IMR-90 (cell line): ENCODE measurements at regions not wholly inside any gene's neighbourhood (a gene's known extent, or its start where the extent isn't known, plus 50 kb on each side); places are given as distances from the start of the nearest gene placed in this dataset.
A peak's percentile ranks its signal among the peaks of the same experiment; 100 is the strongest.

Source experiments
- CEBPB ChIP-seq: IDR thresholded peaks from 2 replicates; pipeline ENCODE4 v1.6.1; 2012; ENCODE audit warnings: low read depth, low read length, improper control_type of control experiment
- CTCF ChIP-seq: conservative IDR thresholded peaks from 2 replicates; pipeline ENCODE4 v1.5.1; 2012; ENCODE audit warnings: mild to moderate bottlenecking, low read depth, low read length, improper control_type of control experiment
- ELK1 ChIP-seq: fragments of 150-350 bp; IDR thresholded peaks from 2 replicates; pipeline ENCODE4 v1.6.1; 2016; ENCODE audit warnings: low read depth, mild to moderate bottlenecking, low read length, moderate library complexity, borderline replicate concordance
- FOS ChIP-seq: fragments of 150-350 bp; IDR thresholded peaks from 2 replicates; pipeline ENCODE4 v1.6.1; 2016; ENCODE audit warnings: low read depth, low read length
- MAFK ChIP-seq: IDR thresholded peaks from 2 replicates; pipeline ENCODE4 v1.6.1; 2012; ENCODE audit warnings: low read depth, low read length, improper control_type of control experiment
- MAZ ChIP-seq: IDR thresholded peaks from 2 replicates; pipeline ENCODE4 v1.6.1; 2012; ENCODE audit warnings: low read depth, mild to moderate bottlenecking, low read length, improper control_type of control experiment, moderate library complexity, borderline replicate concordance
- MXI1 ChIP-seq: IDR thresholded peaks from 2 replicates; pipeline ENCODE4 v1.6.1; 2012; ENCODE audit warnings: low read depth, mild to moderate bottlenecking, low read length, moderate library complexity, borderline replicate concordance
- NFE2L2 ChIP-seq: fragments of 150-350 bp; IDR thresholded peaks from 2 replicates; pipeline ENCODE4 v1.6.1; 2016; ENCODE audit warnings: low read depth, mild to moderate bottlenecking, low read length
- POLR2A ChIP-seq: IDR thresholded peaks from 2 replicates; pipeline ENCODE4 v1.6.1; 2012; ENCODE audit warnings: mild to moderate bottlenecking, low read depth, low read length
- RAD21 ChIP-seq: IDR thresholded peaks from 2 replicates; pipeline ENCODE4 v1.6.1; 2012; ENCODE audit warnings: low read length, improper control_type of control experiment
- RFX5 ChIP-seq: IDR thresholded peaks from 2 replicates; pipeline ENCODE4 v1.8.0; 2012; ENCODE audit warnings: low read depth, mild to moderate bottlenecking, low read length, moderate library complexity
- SMC3 ChIP-seq: fragments of 150-350 bp; IDR thresholded peaks from 2 replicates; pipeline ENCODE4 v1.6.1; 2016; ENCODE audit warnings: low read depth, mild to moderate bottlenecking, antibody characterized with exemption, low read length, moderate library complexity
- TF ChIP-seq, protein P1 (sequence below): fragments of 150-350 bp; IDR thresholded peaks from 2 replicates; pipeline ENCODE4 v1.6.1; 2017; ENCODE audit warnings: mild to moderate bottlenecking, antibody characterized with exemption, low read length, low read depth

- 0 out of 2 replicates have a peak, but pooled peaks have one; percentile 10 for TF ChIP-seq CTCF
- no peak for TF ChIP-seq MAZ
- no peak for TF ChIP-seq POLR2A
- TF ChIP-seq MAFK, result no peak
- no peak for TF ChIP-seq FOS
- TF ChIP-seq RAD21, result no peak
- no peak for TF ChIP-seq ELK1
- TF ChIP-seq SMC3, result no peak
- no peak for TF ChIP-seq RFX5
- TF ChIP-seq, protein P1, sequence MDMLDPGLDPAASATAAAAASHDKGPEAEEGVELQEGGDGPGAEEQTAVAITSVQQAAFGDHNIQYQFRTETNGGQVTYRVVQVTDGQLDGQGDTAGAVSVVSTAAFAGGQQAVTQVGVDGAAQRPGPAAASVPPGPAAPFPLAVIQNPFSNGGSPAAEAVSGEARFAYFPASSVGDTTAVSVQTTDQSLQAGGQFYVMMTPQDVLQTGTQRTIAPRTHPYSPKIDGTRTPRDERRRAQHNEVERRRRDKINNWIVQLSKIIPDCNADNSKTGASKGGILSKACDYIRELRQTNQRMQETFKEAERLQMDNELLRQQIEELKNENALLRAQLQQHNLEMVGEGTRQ, result no peak
- TF ChIP-seq MXI1, result no peak
- no peak for TF ChIP-seq NFE2L2
- TF ChIP-seq CEBPB, result no peak
Observed at GRCh38 chr6:54737247-54737646, 109.3 kb upstream of the FAM83B start.
